Colonic mucosa (tissue), 4 donors: ENCODE measurements at regions not wholly inside any gene's neighbourhood (a gene's known extent, or its start where the extent isn't known, plus 50 kb on each side); places are given as distances from the start of the nearest gene placed in this dataset.

Experiments used
- DNase-seq: peaks from one replicate; pipeline ENCODE4 v3.0.0-alpha.2; 2020
- H3K27ac ChIP-seq: fragments of 200-600 bp; one replicate; pipeline ENCODE4 v1.8.0; 2021
- H3K27me3 ChIP-seq: fragments of 200-600 bp; one replicate; pipeline ENCODE4 v1.8.0; 2021
- H3K36me3 ChIP-seq: fragments of 200-600 bp; one replicate; pipeline ENCODE4 v1.8.0; 2021
- H3K4me1 ChIP-seq: fragments of 200-600 bp; one replicate; pipeline ENCODE4 v1.8.0; 2021; ENCODE audit warnings: mild to moderate bottlenecking
- H3K4me3 ChIP-seq: fragments of 200-600 bp; one replicate; pipeline ENCODE4 v1.8.0; 2021
- H3K9ac ChIP-seq, 2 donors: one replicate each; pipeline ENCODE4 v1.7.0; 2013; ENCODE audit warnings: control low read depth in 2 of 2, low read depth in 2 of 2, low read length in 2 of 2
- H3K9me3 ChIP-seq: fragments of 200-600 bp; one replicate; pipeline ENCODE4 v1.8.0; 2021
- CTCF ChIP-seq: fragments of 200-600 bp; IDR thresholded peaks from one replicate; pipeline ENCODE4 v1.8.0; 2022; ENCODE audit warnings: antibody characterized with exemption, mild to moderate bottlenecking
- intact Hi-C: fragments of 100-400 bp; cut with DNase I; formaldehyde crosslinking; loops from one replicate; pipeline ENCODE4 v1.14.1; 2022
- donor health status: healthy.
- donor health status: DM: no; HTN: no; CAD: no.
- donor health status: DM: no; HTN: no; CAD: no.

GRCh38 chr11:70510571-70510970 lies 112.2 kb downstream of the CTTN start:
- H3K9me3 ChIP-seq, result no peaks in the 10 kb centered on the region
- no peak for TF ChIP-seq CTCF
- H3K9ac ChIP-seq, result no peak overlapping the region
- no peak for DNase-seq
- H3K27me3 ChIP-seq, result no peaks in the 10 kb centered on the region
- H3K27ac ChIP-seq, result no peak overlapping the region
- no peaks in the 10 kb centered on the region for H3K36me3 ChIP-seq
- H3K4me3 ChIP-seq, result no peak overlapping the region
- intact Hi-C loops, result no loop called here
- no peaks in the 10 kb centered on the region for H3K4me1 ChIP-seq

GRCh38 chr11:70511345-70511744 lies 113.0 kb downstream of the CTTN start:
- Histone ChIP-seq H3K27me3 (no peaks in the 10 kb centered on the region), H3K36me3 (no peaks in the 10 kb centered on the region), H3K4me1 (no peaks in the 10 kb centered on the region), H3K27ac (no peak overlapping the region), H3K4me3 (no peak overlapping the region), H3K9me3 (no peaks in the 10 kb centered on the region), H3K9ac (no peak overlapping the region)
- no peak for TF ChIP-seq CTCF
- no peak for DNase-seq
- intact Hi-C loops, result no loop called here

GRCh38 chr11:70512716-70513115 lies 114.4 kb downstream of the CTTN start:
- no peaks in the 10 kb centered on the region for H3K27me3 ChIP-seq
- H3K4me1 ChIP-seq, result no peaks in the 10 kb centered on the region
- no peak for DNase-seq
- no peaks in the 10 kb centered on the region for H3K9me3 ChIP-seq
- no peak overlapping the region for H3K27ac ChIP-seq
- H3K4me3 ChIP-seq, result no peak overlapping the region
- no peak for TF ChIP-seq CTCF
- no peaks in the 10 kb centered on the region for H3K36me3 ChIP-seq
- intact Hi-C loops, result no loop called here
- H3K9ac ChIP-seq, result no peak overlapping the region

- intact Hi-C loops, result no loop called here
- Histone ChIP-seq H3K4me3 (no peak overlapping the region), H3K9ac (no peak overlapping the region), H3K9me3 (no peaks in the 10 kb centered on the region), H3K36me3 (no peaks in the 10 kb centered on the region), H3K27ac (no peak overlapping the region), H3K4me1 (no peaks in the 10 kb centered on the region), H3K27me3 (no peaks in the 10 kb centered on the region)
- no peak for TF ChIP-seq CTCF
- no peak for DNase-seq
These were observed 118.9 kb downstream of the CTTN start for GRCh38 chr11:70517203-70517602.

GRCh38 chr11:70517988-70518907 lies 119.9 kb downstream of the CTTN start:
- Histone ChIP-seq H3K27me3 (no peaks in the 10 kb centered on the region), H3K36me3 (no peaks in the 10 kb centered on the region), H3K27ac (no peak overlapping the region), H3K9me3 (no peaks in the 10 kb centered on the region), H3K9ac (no peak overlapping the region), H3K4me3 (no peak overlapping the region), H3K4me1 (no peaks in the 10 kb centered on the region)
- no peak for DNase-seq
- no peak for TF ChIP-seq CTCF
- intact Hi-C loops, result no loop called here
